ENCODE measurements at regions not wholly inside any gene's neighbourhood (a gene's known extent, or its start where the extent isn't known, plus 50 kb on each side); places are given as distances from the start of the nearest gene placed in this dataset.

- H3K27me3 Mint-ChIP-seq = no peaks in the 10 kb centered on the region
- no peaks in the 10 kb centered on the region for H3K9me3 Mint-ChIP-seq (ENCODE audit: low read depth)
- DNase-seq (ENCODE audit: low spot score, unreplicated experiment) = no peak
- no peak overlapping the region for H3K4me3 Mint-ChIP-seq (ENCODE audit: low read depth)
- TF ChIP-seq CTCF (IDR thresholded peaks at IDR 0.05; ENCODE audit: unreplicated experiment) = no peak
- no peaks in the 10 kb centered on the region for H3K4me1 Mint-ChIP-seq (ENCODE audit: low read depth)
- H3K27ac Mint-ChIP-seq = no peak overlapping the region
- H3K36me3 Mint-ChIP-seq (ENCODE audit: insufficient read depth) = no peaks in the 10 kb centered on the region
Observed at GRCh38 chr3:66145408-66145733, 75.4 kb upstream of the SLC25A26 start.

GRCh38 chr3:66144568-66145407 lies 76.0 kb upstream of the SLC25A26 start:
- Mint-ChIP-seq H3K4me1 (ENCODE audit: low read depth) (peaks cover 2% of the 10 kb centered on the region), H3K27me3 (no peaks in the 10 kb centered on the region), H3K36me3 (ENCODE audit: insufficient read depth) (no peaks in the 10 kb centered on the region), H3K27ac (no peak overlapping the region), H3K9me3 (ENCODE audit: low read depth) (no peaks in the 10 kb centered on the region), H3K4me3 (ENCODE audit: low read depth) (no peak overlapping the region)
- no peak for DNase-seq (ENCODE audit: low spot score, unreplicated experiment)
- TF ChIP-seq CTCF (IDR thresholded peaks at IDR 0.05; ENCODE audit: unreplicated experiment) = no peak

GRCh38 chr3:66142079-66142478 lies 78.7 kb upstream of the SLC25A26 start:
- DNase-seq (ENCODE audit: low spot score, unreplicated experiment) = no peak
- H3K4me1 Mint-ChIP-seq (ENCODE audit: low read depth) = peaks cover 9% of the 10 kb centered on the region
- H3K36me3 Mint-ChIP-seq (ENCODE audit: insufficient read depth) = no peaks in the 10 kb centered on the region
- H3K27ac Mint-ChIP-seq = no peak overlapping the region
- no peaks in the 10 kb centered on the region for H3K27me3 Mint-ChIP-seq
- no peak overlapping the region for H3K4me3 Mint-ChIP-seq (ENCODE audit: low read depth)
- TF ChIP-seq CTCF (IDR thresholded peaks at IDR 0.05; ENCODE audit: unreplicated experiment) = no peak
- no peaks in the 10 kb centered on the region for H3K9me3 Mint-ChIP-seq (ENCODE audit: low read depth)

DNA sequence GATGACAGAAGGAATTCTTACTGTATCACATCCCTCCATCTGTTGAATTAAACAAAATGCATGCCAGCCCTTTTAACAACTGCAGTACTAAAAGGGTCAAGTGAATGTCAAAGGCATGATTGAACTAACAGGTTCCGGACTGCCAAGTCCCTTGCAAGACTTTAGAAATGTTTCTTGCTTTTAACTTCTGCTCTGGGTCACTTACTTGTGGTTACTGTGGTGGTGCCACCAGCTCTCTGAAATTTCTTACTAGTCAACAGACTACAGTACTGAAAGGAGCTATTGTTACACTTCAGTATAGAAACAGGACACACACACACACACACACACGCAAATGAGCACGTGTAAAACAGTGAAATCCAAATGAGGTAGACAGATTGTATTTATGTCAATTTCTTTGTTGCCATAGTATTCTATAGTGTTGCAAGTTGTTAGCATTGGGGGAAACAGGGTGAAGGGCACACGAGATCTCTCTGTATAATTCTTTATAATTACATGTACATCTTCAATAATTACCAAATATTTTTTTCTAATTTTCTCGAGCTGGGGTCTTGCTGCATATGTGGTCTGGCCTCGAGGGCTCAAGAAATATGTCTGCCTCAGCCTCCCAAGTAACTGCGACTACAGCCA lies 79.9 kb upstream of the SLC25A26 start:
- Mint-ChIP-seq H3K36me3 (ENCODE audit: insufficient read depth) (no peaks in the 10 kb centered on the region), H3K9me3 (ENCODE audit: low read depth) (no peaks in the 10 kb centered on the region), H3K4me1 (ENCODE audit: low read depth) (peaks cover 9% of the 10 kb centered on the region), H3K4me3 (ENCODE audit: low read depth) (no peak overlapping the region), H3K27me3 (no peaks in the 10 kb centered on the region), H3K27ac (no peak overlapping the region)
- no peak for TF ChIP-seq CTCF (IDR thresholded peaks at IDR 0.05; ENCODE audit: unreplicated experiment)
- no peak for DNase-seq (ENCODE audit: low spot score, unreplicated experiment)

DNA sequence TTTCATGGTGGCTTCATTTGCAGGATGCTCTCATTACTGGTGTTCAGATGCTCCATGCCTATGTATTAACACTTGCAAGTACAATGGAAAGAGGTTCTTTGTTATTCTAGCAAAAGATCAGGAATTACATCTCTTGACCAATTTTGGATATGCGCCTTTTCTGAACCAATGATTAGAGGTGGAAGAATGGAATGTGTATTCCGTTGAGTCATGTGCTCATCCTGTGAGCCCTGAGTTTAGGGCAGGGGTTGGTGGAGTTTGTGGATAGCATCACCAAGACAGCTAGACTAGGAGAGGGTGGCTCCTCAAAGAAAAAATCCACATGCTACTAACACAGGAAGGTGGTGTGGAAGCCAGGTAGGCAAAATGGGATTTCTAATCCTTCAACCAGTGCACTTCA lies 80.7 kb upstream of the SLC25A26 start:
- H3K4me3 Mint-ChIP-seq (ENCODE audit: low read depth) = no peak overlapping the region

More for the DNA sequence above, 80.7 kb upstream of the SLC25A26 start:
- TF ChIP-seq CTCF (IDR thresholded peaks at IDR 0.05; ENCODE audit: unreplicated experiment) = no peak
- Mint-ChIP-seq H3K27ac (no peak overlapping the region), H3K36me3 (ENCODE audit: insufficient read depth) (no peaks in the 10 kb centered on the region), H3K4me1 (ENCODE audit: low read depth) (peaks cover 9% of the 10 kb centered on the region), H3K9me3 (ENCODE audit: low read depth) (no peaks in the 10 kb centered on the region), H3K27me3 (no peaks in the 10 kb centered on the region)
- DNase-seq (ENCODE audit: low spot score, unreplicated experiment) = no peak
